ENCODE measurements at regions not wholly inside any gene's neighbourhood (a gene's known extent, or its start where the extent isn't known, plus 50 kb on each side); places are given as distances from the start of the nearest gene placed in this dataset.

DNA sequence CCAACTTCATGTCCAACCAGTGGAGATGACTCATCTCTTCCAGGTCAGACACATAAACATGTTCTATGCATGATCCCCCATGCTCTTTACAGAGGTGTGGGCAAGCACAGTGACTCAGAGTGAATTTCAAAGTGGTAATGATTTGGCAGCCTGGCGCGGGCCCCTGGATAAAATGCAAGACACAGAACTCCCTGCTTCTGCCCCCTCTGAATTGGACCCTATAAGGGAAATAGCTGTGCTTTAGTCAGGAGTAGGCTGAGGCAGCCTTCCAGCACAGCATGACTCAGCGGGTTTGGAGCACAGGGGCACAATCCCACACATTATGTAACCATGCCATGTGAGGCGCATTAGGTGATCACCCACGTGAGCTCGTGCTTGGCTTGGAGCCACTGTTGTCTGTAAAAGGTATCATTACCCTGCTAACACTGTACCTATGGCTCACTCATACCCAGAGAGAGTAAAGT lies 127.4 kb downstream of the C6orf118 start:
- TF ChIP-seq, protein P1, sequence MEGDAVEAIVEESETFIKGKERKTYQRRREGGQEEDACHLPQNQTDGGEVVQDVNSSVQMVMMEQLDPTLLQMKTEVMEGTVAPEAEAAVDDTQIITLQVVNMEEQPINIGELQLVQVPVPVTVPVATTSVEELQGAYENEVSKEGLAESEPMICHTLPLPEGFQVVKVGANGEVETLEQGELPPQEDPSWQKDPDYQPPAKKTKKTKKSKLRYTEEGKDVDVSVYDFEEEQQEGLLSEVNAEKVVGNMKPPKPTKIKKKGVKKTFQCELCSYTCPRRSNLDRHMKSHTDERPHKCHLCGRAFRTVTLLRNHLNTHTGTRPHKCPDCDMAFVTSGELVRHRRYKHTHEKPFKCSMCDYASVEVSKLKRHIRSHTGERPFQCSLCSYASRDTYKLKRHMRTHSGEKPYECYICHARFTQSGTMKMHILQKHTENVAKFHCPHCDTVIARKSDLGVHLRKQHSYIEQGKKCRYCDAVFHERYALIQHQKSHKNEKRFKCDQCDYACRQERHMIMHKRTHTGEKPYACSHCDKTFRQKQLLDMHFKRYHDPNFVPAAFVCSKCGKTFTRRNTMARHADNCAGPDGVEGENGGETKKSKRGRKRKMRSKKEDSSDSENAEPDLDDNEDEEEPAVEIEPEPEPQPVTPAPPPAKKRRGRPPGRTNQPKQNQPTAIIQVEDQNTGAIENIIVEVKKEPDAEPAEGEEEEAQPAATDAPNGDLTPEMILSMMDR (IDR thresholded peaks at IDR 0.05; ENCODE audit: poor library complexity, severe bottlenecking): no peak
- TF ChIP-seq EP300 (conservative IDR thresholded peaks at IDR 0.05; ENCODE audit: poor library complexity, severe bottlenecking): no peak

Data from neural cell (in vitro differentiated cells).